Activated CD8-positive, alpha-beta memory T cell treated with anti-CD3 and anti-CD28 coated beads, Interleukin-2, amount 10 ng/mL, durations not matched to agents 7 days and 5 days (primary cell): ENCODE measurements at regions not wholly inside any gene's neighbourhood (a gene's known extent, or its start where the extent isn't known, plus 50 kb on each side); places are given as distances from the start of the nearest gene placed in this dataset.
"Not testable (repeated sequence)": the region's sequence is repeated elsewhere in the genome, so short reads cannot be mapped to it uniquely, and the experiment has no call there.

Experiments used
- ATAC-seq: fragments of 150-1000 bp; cut with Tn5 transposase; one replicate; pipeline ENCODE4 v1.10.0; 2021; ENCODE audit warnings: moderate library complexity
- CTCF ChIA-PET: fragments of 350-600 bp; sonication (Branson Sonifier 250); formaldehyde crosslinking; loops from one replicate; lab custom pipeline; 2021; ENCODE audit warnings: antibody characterized with exemption; lab: Charles Lee
- DNase-seq: peaks from one replicate; pipeline ENCODE4 v3.0.0-alpha.2; 2020
- H3K27ac Mint-ChIP-seq: one replicate; pipeline ENCODE4 v1.8.0; 2021; ENCODE audit warnings: mild to moderate bottlenecking, mixed read lengths
- H3K27me3 Mint-ChIP-seq: one replicate; pipeline ENCODE4 v1.8.0; 2021; ENCODE audit warnings: mixed read lengths
- H3K36me3 Mint-ChIP-seq: one replicate; pipeline ENCODE4 v1.8.0; 2021; ENCODE audit warnings: mild to moderate bottlenecking, mixed read lengths
- H3K4me1 Mint-ChIP-seq: one replicate; pipeline ENCODE4 v1.8.0; 2021; ENCODE audit warnings: mixed read lengths
- H3K4me3 Mint-ChIP-seq: one replicate; pipeline ENCODE4 v1.8.0; 2021; ENCODE audit warnings: mild to moderate bottlenecking, moderate library complexity, mixed read lengths
- H3K9me3 Mint-ChIP-seq: one replicate; pipeline ENCODE4 v1.8.0; 2022; ENCODE audit warnings: low read depth, mixed read lengths

- no peaks in the 10 kb centered on the region for H3K9me3 Mint-ChIP-seq
- no peak for DNase-seq
- CTCF ChIA-PET: no interaction called here
Measured at GRCh38 chr4:115537387-115537786, 424.0 kb upstream of the NDST4 start.

GRCh38 chr4:115529126-115529525, 415.7 kb upstream of the NDST4 start:
- no peaks in the 10 kb centered on the region for H3K27me3 Mint-ChIP-seq
- no peaks in the 10 kb centered on the region for H3K9me3 Mint-ChIP-seq
- H3K4me3 Mint-ChIP-seq: no peak overlapping the region
- CTCF ChIA-PET: no interaction called here
- DNase-seq (no peak), ATAC-seq (no peak)
- no peak overlapping the region for H3K27ac Mint-ChIP-seq
- no peaks in the 10 kb centered on the region for H3K36me3 Mint-ChIP-seq
- H3K4me1 Mint-ChIP-seq: no peaks in the 10 kb centered on the region

More at GRCh38 chr4:115537387-115537786, 424.0 kb upstream of the NDST4 start:
- Mint-ChIP-seq H3K27ac (no peak overlapping the region), H3K36me3 (no peaks in the 10 kb centered on the region), H3K4me3 (no peak overlapping the region), H3K27me3 (no peaks in the 10 kb centered on the region), H3K4me1 (no peaks in the 10 kb centered on the region)
- ATAC-seq: no peak

- H3K4me1 Mint-ChIP-seq, H3K27ac Mint-ChIP-seq, CTCF ChIA-PET, H3K4me3 Mint-ChIP-seq, H3K27me3 Mint-ChIP-seq, ATAC-seq, H3K36me3 Mint-ChIP-seq, H3K9me3 Mint-ChIP-seq, DNase-seq: not testable (repeated sequence)
Measured at GRCh38 chr4:115519476-115519875, 406.1 kb upstream of the NDST4 start.

- H3K27ac Mint-ChIP-seq: no peak overlapping the region
- no peaks in the 10 kb centered on the region for H3K4me1 Mint-ChIP-seq
- ATAC-seq (no peak), DNase-seq (no peak)
- H3K9me3 Mint-ChIP-seq: peaks cover 2% of the 10 kb centered on the region
- H3K36me3 Mint-ChIP-seq: no peaks in the 10 kb centered on the region
- no peak overlapping the region for H3K4me3 Mint-ChIP-seq
- no peaks in the 10 kb centered on the region for H3K27me3 Mint-ChIP-seq
- CTCF ChIA-PET: no interaction called here
Measured at GRCh38 chr4:115515772-115516171, 402.4 kb upstream of the NDST4 start.

GRCh38 chr4:115515366-115515765, 401.9 kb upstream of the NDST4 start:
- Mint-ChIP-seq H3K27me3 (no peaks in the 10 kb centered on the region), H3K4me1 (no peaks in the 10 kb centered on the region), H3K27ac (no peak overlapping the region), H3K9me3 (peaks cover 2% of the 10 kb centered on the region), H3K36me3 (no peaks in the 10 kb centered on the region), H3K4me3 (no peak overlapping the region)
- no peak for ATAC-seq
- DNase-seq: no peak
- CTCF ChIA-PET: no interaction called here

- CTCF ChIA-PET: no interaction called here
Measured at GRCh38 chr4:115514675-115515074, 401.3 kb upstream of the NDST4 start.

GRCh38 chr4:115505326-115505725, 391.9 kb upstream of the NDST4 start:
- DNase-seq: no peak
- Mint-ChIP-seq H3K4me3 (no peak overlapping the region), H3K27me3 (no peaks in the 10 kb centered on the region), H3K27ac (no peak overlapping the region), H3K9me3 (peaks cover 2% of the 10 kb centered on the region), H3K36me3 (no peaks in the 10 kb centered on the region), H3K4me1 (no peaks in the 10 kb centered on the region)
- ATAC-seq: no peak
- CTCF ChIA-PET: no interaction called here

More at GRCh38 chr4:115514675-115515074, 401.3 kb upstream of the NDST4 start:
- Mint-ChIP-seq H3K27ac (no peak overlapping the region), H3K36me3 (no peaks in the 10 kb centered on the region), H3K4me3 (no peak overlapping the region), H3K4me1 (no peaks in the 10 kb centered on the region), H3K27me3 (no peaks in the 10 kb centered on the region), H3K9me3 (peaks cover 2% of the 10 kb centered on the region)
- no peak for DNase-seq
- no peak for ATAC-seq

- ATAC-seq: no peak
- CTCF ChIA-PET: no interaction called here
- Mint-ChIP-seq H3K4me1 (no peaks in the 10 kb centered on the region), H3K9me3 (peaks cover 2% of the 10 kb centered on the region), H3K36me3 (no peaks in the 10 kb centered on the region), H3K27ac (no peak overlapping the region), H3K27me3 (no peaks in the 10 kb centered on the region), H3K4me3 (no peak overlapping the region)
- no peak for DNase-seq
Measured at GRCh38 chr4:115501656-115502055, 388.2 kb upstream of the NDST4 start.

- H3K27ac Mint-ChIP-seq, ATAC-seq, H3K4me3 Mint-ChIP-seq, CTCF ChIA-PET, H3K27me3 Mint-ChIP-seq, DNase-seq, H3K9me3 Mint-ChIP-seq, H3K36me3 Mint-ChIP-seq, H3K4me1 Mint-ChIP-seq: not testable (repeated sequence)
Measured at GRCh38 chr4:115493770-115494169, 380.4 kb upstream of the NDST4 start.

- DNase-seq: no peak
- CTCF ChIA-PET: no interaction called here
- Mint-ChIP-seq H3K36me3 (no peaks in the 10 kb centered on the region), H3K4me3 (no peak overlapping the region), H3K9me3 (no peaks in the 10 kb centered on the region), H3K4me1 (no peaks in the 10 kb centered on the region), H3K27me3 (no peaks in the 10 kb centered on the region), H3K27ac (no peak overlapping the region)
- no peak for ATAC-seq
Measured at GRCh38 chr4:115491686-115492085, 378.3 kb upstream of the NDST4 start.

GRCh38 chr4:115489279-115489678, 375.9 kb upstream of the NDST4 start:
- H3K27ac Mint-ChIP-seq: no peak overlapping the region
- H3K36me3 Mint-ChIP-seq: no peaks in the 10 kb centered on the region
- no peaks in the 10 kb centered on the region for H3K27me3 Mint-ChIP-seq
- CTCF ChIA-PET: no interaction called here
- H3K4me1 Mint-ChIP-seq: no peaks in the 10 kb centered on the region
- ATAC-seq (no peak), DNase-seq (no peak)
- no peaks in the 10 kb centered on the region for H3K9me3 Mint-ChIP-seq
- H3K4me3 Mint-ChIP-seq: no peak overlapping the region

- no peaks in the 10 kb centered on the region for H3K27me3 Mint-ChIP-seq
- H3K27ac Mint-ChIP-seq: no peak overlapping the region
- H3K4me3 Mint-ChIP-seq: no peak overlapping the region
- H3K9me3 Mint-ChIP-seq: no peaks in the 10 kb centered on the region
- no peaks in the 10 kb centered on the region for H3K36me3 Mint-ChIP-seq
- CTCF ChIA-PET: no interaction called here
- DNase-seq (no peak), ATAC-seq (no peak)
- no peaks in the 10 kb centered on the region for H3K4me1 Mint-ChIP-seq
Measured at GRCh38 chr4:115485402-115485801, 372.0 kb upstream of the NDST4 start.

- Mint-ChIP-seq H3K27me3 (no peaks in the 10 kb centered on the region), H3K4me3 (no peak overlapping the region), H3K27ac (no peak overlapping the region), H3K36me3 (no peaks in the 10 kb centered on the region), H3K9me3 (no peaks in the 10 kb centered on the region), H3K4me1 (no peaks in the 10 kb centered on the region)
- CTCF ChIA-PET: no interaction called here
- DNase-seq: no peak
- no peak for ATAC-seq
Measured at GRCh38 chr4:115484479-115484878, 371.1 kb upstream of the NDST4 start.

GRCh38 chr4:115470763-115471162, 357.3 kb upstream of the NDST4 start:
- DNase-seq (no peak), ATAC-seq (no peak)
- no peaks in the 10 kb centered on the region for H3K9me3 Mint-ChIP-seq
- no peak overlapping the region for H3K4me3 Mint-ChIP-seq
- H3K27ac Mint-ChIP-seq: no peak overlapping the region
- CTCF ChIA-PET: no interaction called here
- no peaks in the 10 kb centered on the region for H3K27me3 Mint-ChIP-seq
- no peaks in the 10 kb centered on the region for H3K4me1 Mint-ChIP-seq
- no peaks in the 10 kb centered on the region for H3K36me3 Mint-ChIP-seq

GRCh38 chr4:115459301-115459700, 345.9 kb upstream of the NDST4 start:
- H3K36me3 Mint-ChIP-seq, H3K27ac Mint-ChIP-seq, H3K4me3 Mint-ChIP-seq, H3K27me3 Mint-ChIP-seq, H3K9me3 Mint-ChIP-seq, DNase-seq, ATAC-seq, H3K4me1 Mint-ChIP-seq, CTCF ChIA-PET: not testable (repeated sequence)
